GM23338 (cell line): ENCODE measurements at regions not wholly inside any gene's neighbourhood (a gene's known extent, or its start where the extent isn't known, plus 50 kb on each side); places are given as distances from the start of the nearest gene placed in this dataset.

Source experiments
- ATAC-seq: fragments of 200-7000 bp; cut with Tn5 transposase; 3 replicates; pipeline ENCODE4 v1.9.1; 2020
- DNase-seq: peaks from one replicate; pipeline ENCODE4 v3.0.0-alpha.2; 2015; ENCODE audit warnings: low spot score
- H2AFZ ChIP-seq: fragments of 200-600 bp; sonication (generic); 2 replicates; pipeline ENCODE4 v1.8.0; 2016; ENCODE audit warnings: antibody characterized with exemption, mild to moderate bottlenecking, moderate library complexity
- H3F3A ChIP-seq: fragments of 200-600 bp; sonication (generic); replicated peaks from 2 replicates; pipeline ENCODE4 v1.8.0; 2017; ENCODE audit warnings: antibody characterized with exemption, mixed run types, low read depth
- H3K27ac ChIP-seq: fragments of 200-600 bp; sonication (generic); 2 replicates; pipeline ENCODE4 v1.6.1; 2016; ENCODE audit warnings: low read depth
- H3K27me3 ChIP-seq: fragments of 200-600 bp; sonication (generic); 2 replicates; pipeline ENCODE4 v1.8.0; 2016; ENCODE audit warnings: mild to moderate bottlenecking, mixed run types, moderate library complexity; ENCODE audit not compliant: insufficient read depth
- H3K36me3 ChIP-seq: fragments of 200-600 bp; sonication (generic); 2 replicates; pipeline ENCODE4 v1.8.0; 2016; ENCODE audit warnings: mild to moderate bottlenecking; ENCODE audit not compliant: insufficient read depth
- H3K4me1 ChIP-seq: fragments of 200-600 bp; sonication (generic); 2 replicates; pipeline ENCODE4 v1.8.0; 2016; ENCODE audit warnings: mild to moderate bottlenecking, moderate library complexity; ENCODE audit not compliant: insufficient read depth
- H3K4me2 ChIP-seq: fragments of 200-600 bp; sonication (generic); 2 replicates; pipeline ENCODE4 v1.7.1; 2017; ENCODE audit warnings: mixed run types
- H3K4me3 ChIP-seq: fragments of 200-600 bp; sonication (generic); 2 replicates; pipeline ENCODE4 v1.6.1; 2016; ENCODE audit warnings: mixed run types
- H3K79me2 ChIP-seq: fragments of 200-600 bp; sonication (generic); replicated peaks from 2 replicates; pipeline ENCODE4 v1.8.0; 2017; ENCODE audit warnings: mild to moderate bottlenecking; ENCODE audit not compliant: insufficient read depth
- H3K9me2 ChIP-seq: fragments of 200-600 bp; sonication (generic); 2 replicates; pipeline ENCODE4 v1.8.0; 2017; ENCODE audit not compliant: insufficient read depth
- H4K20me1 ChIP-seq: fragments of 200-600 bp; sonication (generic); replicated peaks from 2 replicates; pipeline ENCODE4 v1.8.0; 2017; ENCODE audit warnings: mild to moderate bottlenecking; ENCODE audit not compliant: insufficient read depth
- H3K27ac Mint-ChIP-seq: 2 replicates; pipeline ENCODE4 v1.8.0; 2020; ENCODE audit warnings: inconsistent platforms, mild to moderate bottlenecking, moderate library complexity, mixed read lengths
- H3K27me3 Mint-ChIP-seq: 3 replicates; pipeline ENCODE4 v1.8.0; 2022; ENCODE audit warnings: low read depth, mild to moderate bottlenecking, moderate library complexity, mixed read lengths, inconsistent platforms; ENCODE audit not compliant: insufficient read depth, poor library complexity
- H3K36me3 Mint-ChIP-seq: 3 replicates; pipeline ENCODE4 v1.8.0; 2021; ENCODE audit warnings: low read depth, mild to moderate bottlenecking, inconsistent platforms, moderate library complexity, mixed read lengths
- H3K4me1 Mint-ChIP-seq: 3 replicates; pipeline ENCODE4 v1.8.0; 2020; ENCODE audit warnings: mild to moderate bottlenecking, inconsistent platforms, mixed read lengths
- H3K4me3 Mint-ChIP-seq: 3 replicates; pipeline ENCODE4 v1.8.0; 2021; ENCODE audit warnings: moderate library complexity, mild to moderate bottlenecking, inconsistent platforms, mixed read lengths
- H3K9me3 Mint-ChIP-seq: 3 replicates; pipeline ENCODE4 v1.8.0; 2020; ENCODE audit warnings: moderate library complexity, mild to moderate bottlenecking, inconsistent platforms, mixed read lengths
- CREB1 ChIP-seq: fragments of 250-450 bp; sonication (Bioruptor Pico); IDR thresholded peaks from 2 replicates; pipeline ENCODE4 v1.5.0; 2020; ENCODE audit warnings: low read depth, mild to moderate bottlenecking, moderate library complexity
- EZH2 ChIP-seq: fragments of 200-600 bp; sonication (generic); IDR thresholded peaks from one replicate; pipeline ENCODE4 v1.8.0; 2017; ENCODE audit warnings: antibody characterized with exemption, mild to moderate bottlenecking, low read depth; ENCODE audit not compliant: unreplicated experiment
- EZH2phosphoT487 ChIP-seq: fragments of 200-600 bp; sonication (generic); IDR thresholded peaks from one replicate; pipeline ENCODE4 v1.8.1; 2018; ENCODE audit warnings: antibody characterized with exemption; ENCODE audit not compliant: unreplicated experiment
- JUNB ChIP-seq: IDR thresholded peaks from one replicate; pipeline ENCODE4 v1.6.1; 2016; ENCODE audit warnings: antibody characterized with exemption; ENCODE audit not compliant: unreplicated experiment
- NANOG ChIP-seq: IDR thresholded peaks from 2 replicates; pipeline ENCODE4 v1.6.1; 2016; ENCODE audit warnings: antibody characterized with exemption, borderline replicate concordance
- POLR2AphosphoS5 ChIP-seq: IDR thresholded peaks from 2 replicates; pipeline ENCODE4 v1.6.1; 2016; ENCODE audit warnings: antibody characterized with exemption, low read depth
- STAT1 ChIP-seq: IDR thresholded peaks from one replicate; pipeline ENCODE4 v1.6.1; 2016; ENCODE audit warnings: antibody characterized with exemption; ENCODE audit not compliant: unreplicated experiment
- ZNF114 ChIP-seq: fragments of 250-450 bp; sonication (Bioruptor Pico); IDR thresholded peaks from 2 replicates; pipeline ENCODE4 v1.5.0; 2020; ENCODE audit warnings: mild to moderate bottlenecking, moderate library complexity
- ZNF331 ChIP-seq: fragments of 250-450 bp; sonication (Bioruptor Pico); IDR thresholded peaks from 2 replicates; pipeline ENCODE4 v1.5.0; 2020; ENCODE audit warnings: low read depth, mild to moderate bottlenecking, moderate library complexity
- TF ChIP-seq, protein P1 (sequence below): IDR thresholded peaks from one replicate; pipeline ENCODE4 v1.6.1; 2018; ENCODE audit warnings: antibody characterized with exemption; ENCODE audit not compliant: unreplicated experiment
- TF ChIP-seq, protein P2 (sequence below): fragments of 250-450 bp; sonication (Bioruptor Pico); IDR thresholded peaks from 2 replicates; pipeline ENCODE4 v1.5.0; 2020; ENCODE audit warnings: mild to moderate bottlenecking, moderate library complexity
- TF ChIP-seq, protein P3 (sequence below): IDR thresholded peaks from 2 replicates; pipeline ENCODE4 v1.6.1; 2016; ENCODE audit warnings: antibody characterized with exemption
- TF ChIP-seq, protein P4 (sequence below), 2 experiments: fragments of 200-600 bp in 1 of 2; sonication (generic) in 1 of 2; conservative IDR thresholded peaks; 2 replicates each; pipeline versions ENCODE4 v1.5.1 to v1.6.1; 2016 to 2017; ENCODE audit warnings: antibody characterized with exemption in 2 of 2, low read depth in 2 of 2, mild to moderate bottlenecking in 2 of 2, moderate library complexity in 1 of 2

DNA sequence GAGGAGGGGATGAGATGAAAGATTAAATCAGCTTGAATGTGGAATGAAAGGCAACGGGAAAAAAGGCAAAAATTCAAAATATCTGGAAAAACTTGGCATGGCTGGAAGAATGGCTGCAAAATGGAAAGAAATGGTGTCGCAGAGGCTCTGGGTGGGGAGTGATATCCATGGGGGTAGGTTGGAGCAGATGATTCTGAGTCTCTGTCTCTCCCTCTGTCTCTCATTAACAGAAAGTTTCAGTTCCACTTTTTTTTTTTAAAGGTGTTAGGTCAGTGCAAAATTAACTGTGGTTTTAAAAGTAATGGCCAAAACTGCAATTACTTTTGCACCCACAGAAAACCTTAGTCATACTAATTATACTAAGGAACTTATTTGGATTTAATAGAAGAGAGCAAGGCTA lies 931.1 kb upstream of the USP9Y start:
- TF ChIP-seq EZH2 (no peak), NANOG (no peak), POLR2AphosphoS5 (no peak), ZNF331 (no peak), STAT1 (no peak), JUNB (no peak), ZNF114 (CRISPR knock-in tag) (no peak), EZH2phosphoT487 (no peak), CREB1 (CRISPR knock-in tag) (no peak)
- TF ChIP-seq, protein P1, sequence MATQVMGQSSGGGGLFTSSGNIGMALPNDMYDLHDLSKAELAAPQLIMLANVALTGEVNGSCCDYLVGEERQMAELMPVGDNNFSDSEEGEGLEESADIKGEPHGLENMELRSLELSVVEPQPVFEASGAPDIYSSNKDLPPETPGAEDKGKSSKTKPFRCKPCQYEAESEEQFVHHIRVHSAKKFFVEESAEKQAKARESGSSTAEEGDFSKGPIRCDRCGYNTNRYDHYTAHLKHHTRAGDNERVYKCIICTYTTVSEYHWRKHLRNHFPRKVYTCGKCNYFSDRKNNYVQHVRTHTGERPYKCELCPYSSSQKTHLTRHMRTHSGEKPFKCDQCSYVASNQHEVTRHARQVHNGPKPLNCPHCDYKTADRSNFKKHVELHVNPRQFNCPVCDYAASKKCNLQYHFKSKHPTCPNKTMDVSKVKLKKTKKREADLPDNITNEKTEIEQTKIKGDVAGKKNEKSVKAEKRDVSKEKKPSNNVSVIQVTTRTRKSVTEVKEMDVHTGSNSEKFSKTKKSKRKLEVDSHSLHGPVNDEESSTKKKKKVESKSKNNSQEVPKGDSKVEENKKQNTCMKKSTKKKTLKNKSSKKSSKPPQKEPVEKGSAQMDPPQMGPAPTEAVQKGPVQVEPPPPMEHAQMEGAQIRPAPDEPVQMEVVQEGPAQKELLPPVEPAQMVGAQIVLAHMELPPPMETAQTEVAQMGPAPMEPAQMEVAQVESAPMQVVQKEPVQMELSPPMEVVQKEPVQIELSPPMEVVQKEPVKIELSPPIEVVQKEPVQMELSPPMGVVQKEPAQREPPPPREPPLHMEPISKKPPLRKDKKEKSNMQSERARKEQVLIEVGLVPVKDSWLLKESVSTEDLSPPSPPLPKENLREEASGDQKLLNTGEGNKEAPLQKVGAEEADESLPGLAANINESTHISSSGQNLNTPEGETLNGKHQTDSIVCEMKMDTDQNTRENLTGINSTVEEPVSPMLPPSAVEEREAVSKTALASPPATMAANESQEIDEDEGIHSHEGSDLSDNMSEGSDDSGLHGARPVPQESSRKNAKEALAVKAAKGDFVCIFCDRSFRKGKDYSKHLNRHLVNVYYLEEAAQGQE = no peak
- TF ChIP-seq, protein P2, sequence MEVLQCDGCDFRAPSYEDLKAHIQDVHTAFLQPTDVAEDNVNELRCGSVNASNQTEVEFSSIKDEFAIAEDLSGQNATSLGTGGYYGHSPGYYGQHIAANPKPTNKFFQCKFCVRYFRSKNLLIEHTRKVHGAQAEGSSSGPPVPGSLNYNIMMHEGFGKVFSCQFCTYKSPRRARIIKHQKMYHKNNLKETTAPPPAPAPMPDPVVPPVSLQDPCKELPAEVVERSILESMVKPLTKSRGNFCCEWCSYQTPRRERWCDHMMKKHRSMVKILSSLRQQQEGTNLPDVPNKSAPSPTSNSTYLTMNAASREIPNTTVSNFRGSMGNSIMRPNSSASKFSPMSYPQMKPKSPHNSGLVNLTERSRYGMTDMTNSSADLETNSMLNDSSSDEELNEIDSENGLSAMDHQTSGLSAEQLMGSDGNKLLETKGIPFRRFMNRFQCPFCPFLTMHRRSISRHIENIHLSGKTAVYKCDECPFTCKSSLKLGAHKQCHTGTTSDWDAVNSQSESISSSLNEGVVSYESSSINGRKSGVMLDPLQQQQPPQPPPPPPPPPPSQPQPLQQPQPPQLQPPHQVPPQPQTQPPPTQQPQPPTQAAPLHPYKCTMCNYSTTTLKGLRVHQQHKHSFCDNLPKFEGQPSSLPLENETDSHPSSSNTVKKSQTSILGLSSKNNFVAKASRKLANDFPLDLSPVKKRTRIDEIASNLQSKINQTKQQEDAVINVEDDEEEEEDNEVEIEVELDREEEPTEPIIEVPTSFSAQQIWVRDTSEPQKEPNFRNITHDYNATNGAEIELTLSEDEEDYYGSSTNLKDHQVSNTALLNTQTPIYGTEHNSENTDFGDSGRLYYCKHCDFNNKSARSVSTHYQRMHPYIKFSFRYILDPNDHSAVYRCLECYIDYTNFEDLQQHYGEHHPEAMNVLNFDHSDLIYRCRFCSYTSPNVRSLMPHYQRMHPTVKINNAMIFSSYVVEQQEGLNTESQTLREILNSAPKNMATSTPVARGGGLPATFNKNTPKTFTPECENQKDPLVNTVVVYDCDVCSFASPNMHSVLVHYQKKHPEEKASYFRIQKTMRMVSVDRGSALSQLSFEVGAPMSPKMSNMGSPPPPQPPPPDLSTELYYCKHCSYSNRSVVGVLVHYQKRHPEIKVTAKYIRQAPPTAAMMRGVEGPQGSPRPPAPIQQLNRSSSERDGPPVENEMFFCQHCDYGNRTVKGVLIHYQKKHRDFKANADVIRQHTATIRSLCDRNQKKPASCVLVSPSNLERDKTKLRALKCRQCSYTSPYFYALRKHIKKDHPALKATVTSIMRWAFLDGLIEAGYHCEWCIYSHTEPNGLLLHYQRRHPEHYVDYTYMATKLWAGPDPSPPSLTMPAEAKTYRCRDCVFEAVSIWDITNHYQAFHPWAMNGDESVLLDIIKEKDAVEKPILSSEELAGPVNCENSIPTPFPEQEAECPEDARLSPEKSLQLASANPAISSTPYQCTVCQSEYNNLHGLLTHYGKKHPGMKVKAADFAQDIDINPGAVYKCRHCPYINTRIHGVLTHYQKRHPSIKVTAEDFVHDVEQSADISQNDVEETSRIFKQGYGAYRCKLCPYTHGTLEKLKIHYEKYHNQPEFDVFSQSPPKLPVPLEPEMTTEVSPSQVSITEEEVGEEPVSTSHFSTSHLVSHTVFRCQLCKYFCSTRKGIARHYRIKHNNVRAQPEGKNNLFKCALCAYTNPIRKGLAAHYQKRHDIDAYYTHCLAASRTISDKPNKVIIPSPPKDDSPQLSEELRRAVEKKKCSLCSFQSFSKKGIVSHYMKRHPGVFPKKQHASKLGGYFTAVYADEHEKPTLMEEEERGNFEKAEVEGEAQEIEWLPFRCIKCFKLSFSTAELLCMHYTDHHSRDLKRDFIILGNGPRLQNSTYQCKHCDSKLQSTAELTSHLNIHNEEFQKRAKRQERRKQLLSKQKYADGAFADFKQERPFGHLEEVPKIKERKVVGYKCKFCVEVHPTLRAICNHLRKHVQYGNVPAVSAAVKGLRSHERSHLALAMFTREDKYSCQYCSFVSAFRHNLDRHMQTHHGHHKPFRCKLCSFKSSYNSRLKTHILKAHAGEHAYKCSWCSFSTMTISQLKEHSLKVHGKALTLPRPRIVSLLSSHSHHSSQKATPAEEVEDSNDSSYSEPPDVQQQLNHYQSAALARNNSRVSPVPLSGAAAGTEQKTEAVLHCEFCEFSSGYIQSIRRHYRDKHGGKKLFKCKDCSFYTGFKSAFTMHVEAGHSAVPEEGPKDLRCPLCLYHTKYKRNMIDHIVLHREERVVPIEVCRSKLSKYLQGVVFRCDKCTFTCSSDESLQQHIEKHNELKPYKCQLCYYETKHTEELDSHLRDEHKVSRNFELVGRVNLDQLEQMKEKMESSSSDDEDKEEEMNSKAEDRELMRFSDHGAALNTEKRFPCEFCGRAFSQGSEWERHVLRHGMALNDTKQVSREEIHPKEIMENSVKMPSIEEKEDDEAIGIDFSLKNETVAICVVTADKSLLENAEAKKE (CRISPR knock-in tag) = no peak
- TF ChIP-seq, protein P3, sequence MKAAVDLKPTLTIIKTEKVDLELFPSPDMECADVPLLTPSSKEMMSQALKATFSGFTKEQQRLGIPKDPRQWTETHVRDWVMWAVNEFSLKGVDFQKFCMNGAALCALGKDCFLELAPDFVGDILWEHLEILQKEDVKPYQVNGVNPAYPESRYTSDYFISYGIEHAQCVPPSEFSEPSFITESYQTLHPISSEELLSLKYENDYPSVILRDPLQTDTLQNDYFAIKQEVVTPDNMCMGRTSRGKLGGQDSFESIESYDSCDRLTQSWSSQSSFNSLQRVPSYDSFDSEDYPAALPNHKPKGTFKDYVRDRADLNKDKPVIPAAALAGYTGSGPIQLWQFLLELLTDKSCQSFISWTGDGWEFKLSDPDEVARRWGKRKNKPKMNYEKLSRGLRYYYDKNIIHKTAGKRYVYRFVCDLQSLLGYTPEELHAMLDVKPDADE = no peak
- TF ChIP-seq, protein P4, sequence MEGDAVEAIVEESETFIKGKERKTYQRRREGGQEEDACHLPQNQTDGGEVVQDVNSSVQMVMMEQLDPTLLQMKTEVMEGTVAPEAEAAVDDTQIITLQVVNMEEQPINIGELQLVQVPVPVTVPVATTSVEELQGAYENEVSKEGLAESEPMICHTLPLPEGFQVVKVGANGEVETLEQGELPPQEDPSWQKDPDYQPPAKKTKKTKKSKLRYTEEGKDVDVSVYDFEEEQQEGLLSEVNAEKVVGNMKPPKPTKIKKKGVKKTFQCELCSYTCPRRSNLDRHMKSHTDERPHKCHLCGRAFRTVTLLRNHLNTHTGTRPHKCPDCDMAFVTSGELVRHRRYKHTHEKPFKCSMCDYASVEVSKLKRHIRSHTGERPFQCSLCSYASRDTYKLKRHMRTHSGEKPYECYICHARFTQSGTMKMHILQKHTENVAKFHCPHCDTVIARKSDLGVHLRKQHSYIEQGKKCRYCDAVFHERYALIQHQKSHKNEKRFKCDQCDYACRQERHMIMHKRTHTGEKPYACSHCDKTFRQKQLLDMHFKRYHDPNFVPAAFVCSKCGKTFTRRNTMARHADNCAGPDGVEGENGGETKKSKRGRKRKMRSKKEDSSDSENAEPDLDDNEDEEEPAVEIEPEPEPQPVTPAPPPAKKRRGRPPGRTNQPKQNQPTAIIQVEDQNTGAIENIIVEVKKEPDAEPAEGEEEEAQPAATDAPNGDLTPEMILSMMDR (conservative IDR thresholded peaks at IDR 0.05; ENCODE audit: low read depth in 2 of 2) = no peak
- Histone ChIP-seq H3K4me1 (no peaks in the 10 kb centered on the region), H3K9me2 (no peaks in the 10 kb centered on the region), H3K27ac (no peak overlapping the region), H3K36me3 (no peaks in the 10 kb centered on the region), H2AFZ (no peak overlapping the region), H4K20me1 (no peaks in the 10 kb centered on the region), H3K27me3 (no peaks in the 10 kb centered on the region), H3K79me2 (no peaks in the 10 kb centered on the region), H3K4me2 (no peak overlapping the region), H3K4me3 (no peak overlapping the region), H3F3A (no peaks in the 10 kb centered on the region)
- peaks cover 73% of the 10 kb centered on the region for H3K9me3 Mint-ChIP-seq
- H3K36me3 Mint-ChIP-seq = peaks cover 7% of the 10 kb centered on the region; the same call in 1 of the 3 replicates
- DNase-seq = no peak
- no peaks in the 10 kb centered on the region for H3K4me1 Mint-ChIP-seq
- H3K4me3 Mint-ChIP-seq = no peak overlapping the region
- H3K27ac Mint-ChIP-seq = no peak overlapping the region
- no peaks in the 10 kb centered on the region for H3K27me3 Mint-ChIP-seq
- no peak for ATAC-seq
